Neural progenitor cell (in vitro differentiated cells): ENCODE measurements at regions not wholly inside any gene's neighbourhood (a gene's known extent, or its start where the extent isn't known, plus 50 kb on each side); places are given as distances from the start of the nearest gene placed in this dataset.
A peak's percentile ranks its signal among the peaks of the same experiment; 100 is the strongest.

Source experiments
- DNase-seq: peaks from one replicate; pipeline ENCODE4 v3.0.0-alpha.2; 2016; ENCODE audit warnings: low spot score
- H2AFZ ChIP-seq: fragments of 200-600 bp; sonication (generic); replicated peaks from 2 replicates; pipeline ENCODE4 v1.6.1; 2016; ENCODE audit warnings: antibody characterized with exemption
- H3F3A ChIP-seq: fragments of 200-600 bp; sonication (generic); 2 replicates; pipeline ENCODE4 v1.6.1; 2016; ENCODE audit warnings: antibody characterized with exemption, low read depth
- H3K27ac ChIP-seq: fragments of 200-600 bp; sonication (generic); 2 replicates; pipeline ENCODE4 v1.5.1; 2016; ENCODE audit warnings: mild to moderate bottlenecking
- H3K27me3 ChIP-seq: fragments of 200-600 bp; sonication (generic); 2 replicates; pipeline ENCODE4 v1.6.1; 2016; ENCODE audit warnings: mild to moderate bottlenecking, moderate library complexity
- H3K36me3 ChIP-seq: fragments of 200-600 bp; sonication (generic); 2 replicates; pipeline ENCODE4 v1.5.1; 2016
- H3K4me1 ChIP-seq: fragments of 200-600 bp; sonication (generic); 2 replicates; pipeline ENCODE4 v1.6.1; 2016; ENCODE audit warnings: mixed run types
- H3K4me2 ChIP-seq: fragments of 200-600 bp; sonication (generic); 2 replicates; pipeline ENCODE4 v1.6.1; 2016
- H3K4me3 ChIP-seq: fragments of 200-600 bp; sonication (generic); 2 replicates; pipeline ENCODE4 v1.5.1; 2016
- H3K79me2 ChIP-seq: fragments of 200-600 bp; sonication (generic); 2 replicates; pipeline ENCODE4 v1.6.1; 2016; ENCODE audit warnings: low read depth
- H3K9ac ChIP-seq: fragments of 200-600 bp; sonication (generic); 2 replicates; pipeline ENCODE4 v1.6.1; 2016
- H3K9me3 ChIP-seq: fragments of 200-600 bp; sonication (generic); 2 replicates; pipeline ENCODE4 v1.5.1; 2016; ENCODE audit warnings: low read depth
- H4K20me1 ChIP-seq: fragments of 200-600 bp; sonication (generic); 2 replicates; pipeline ENCODE4 v1.6.1; 2016; ENCODE audit warnings: low read depth
- H3K27ac Mint-ChIP-seq: 3 replicates; pipeline ENCODE4 v1.8.0; 2021; ENCODE audit warnings: mixed read lengths
- H3K27me3 Mint-ChIP-seq: 2 replicates; pipeline ENCODE4 v1.8.0; 2022; ENCODE audit warnings: low read depth, mild to moderate bottlenecking, inconsistent platforms, moderate library complexity, mixed read lengths; ENCODE audit not compliant: insufficient read depth
- H3K36me3 Mint-ChIP-seq: 3 replicates; pipeline ENCODE4 v1.8.0; 2021; ENCODE audit warnings: mixed read lengths
- H3K4me1 Mint-ChIP-seq: 3 replicates; pipeline ENCODE4 v1.8.0; 2021; ENCODE audit warnings: mixed read lengths
- H3K4me3 Mint-ChIP-seq: 3 replicates; pipeline ENCODE4 v1.8.0; 2021; ENCODE audit warnings: mild to moderate bottlenecking, moderate library complexity, mixed read lengths
- H3K9me3 Mint-ChIP-seq: 3 replicates; pipeline ENCODE4 v1.8.0; 2020; ENCODE audit warnings: mixed read lengths
- EZH2 ChIP-seq: fragments of 200-600 bp; sonication (generic); IDR thresholded peaks from 2 replicates; pipeline ENCODE4 v1.6.1; 2017; ENCODE audit warnings: antibody characterized with exemption, mild to moderate bottlenecking, moderate library complexity
- EZH2phosphoT487 ChIP-seq: fragments of 200-600 bp; sonication (generic); IDR thresholded peaks from 2 replicates; pipeline ENCODE4 v1.6.1; 2017; ENCODE audit warnings: antibody characterized with exemption
- TF ChIP-seq, protein P1 (sequence below): fragments of 200-600 bp; sonication (generic); IDR thresholded peaks from 2 replicates; pipeline ENCODE4 v1.5.1; 2017; ENCODE audit warnings: antibody characterized with exemption, mild to moderate bottlenecking

DNA sequence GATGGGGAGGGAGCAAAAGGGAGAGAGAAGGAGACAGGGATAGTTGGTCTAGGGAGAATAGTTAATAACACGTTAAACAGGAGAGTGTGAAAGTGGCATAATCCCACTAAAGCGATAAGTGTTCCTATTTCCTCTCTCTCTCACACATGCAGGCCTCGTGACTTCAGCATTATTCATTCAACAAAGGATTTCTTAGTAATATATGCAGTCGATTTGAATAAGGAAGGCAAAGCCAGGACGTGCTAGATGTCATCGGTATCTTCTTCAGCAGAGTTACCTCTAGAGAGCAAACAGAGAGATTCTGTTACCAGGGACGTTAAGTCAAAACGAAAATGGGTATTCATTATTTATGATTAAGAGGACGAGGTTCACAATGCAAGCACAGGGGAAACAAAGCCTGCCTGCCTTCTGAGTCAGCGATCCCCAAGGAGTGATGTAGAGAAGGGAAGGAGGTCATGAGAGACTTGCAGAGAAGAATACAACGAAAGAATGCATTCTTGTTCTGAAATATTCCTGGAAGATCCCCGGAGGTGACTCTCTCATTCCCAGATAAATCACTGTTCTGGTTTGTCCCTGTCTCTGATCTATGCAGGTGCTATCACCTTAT lies 1048.4 kb downstream of the NLGN4X start:
- Histone ChIP-seq H3K4me2 (no peak overlapping the region), H4K20me1 (no peaks in the 10 kb centered on the region), H3F3A (no peaks in the 10 kb centered on the region), H3K9me3 (no peaks in the 10 kb centered on the region), H3K36me3 (no peaks in the 10 kb centered on the region), H3K27me3 (no peaks in the 10 kb centered on the region), H3K9ac (no peak overlapping the region), H3K27ac (no peak overlapping the region), H3K79me2 (no peaks in the 10 kb centered on the region), H3K4me1 (no peaks in the 10 kb centered on the region), H3K4me3 (no peak overlapping the region), H2AFZ (peak overlapping the region; percentile 47)
- Mint-ChIP-seq H3K4me1 (peaks cover 11% of the 10 kb centered on the region), H3K36me3 (no peaks in the 10 kb centered on the region), H3K4me3 (no peak overlapping the region), H3K27ac (peak overlapping the region; percentile 93), H3K9me3 (peaks cover 3% of the 10 kb centered on the region), H3K27me3 (no peaks in the 10 kb centered on the region)
- TF ChIP-seq EZH2 (no peak), EZH2phosphoT487 (no peak)
- TF ChIP-seq, protein P1, sequence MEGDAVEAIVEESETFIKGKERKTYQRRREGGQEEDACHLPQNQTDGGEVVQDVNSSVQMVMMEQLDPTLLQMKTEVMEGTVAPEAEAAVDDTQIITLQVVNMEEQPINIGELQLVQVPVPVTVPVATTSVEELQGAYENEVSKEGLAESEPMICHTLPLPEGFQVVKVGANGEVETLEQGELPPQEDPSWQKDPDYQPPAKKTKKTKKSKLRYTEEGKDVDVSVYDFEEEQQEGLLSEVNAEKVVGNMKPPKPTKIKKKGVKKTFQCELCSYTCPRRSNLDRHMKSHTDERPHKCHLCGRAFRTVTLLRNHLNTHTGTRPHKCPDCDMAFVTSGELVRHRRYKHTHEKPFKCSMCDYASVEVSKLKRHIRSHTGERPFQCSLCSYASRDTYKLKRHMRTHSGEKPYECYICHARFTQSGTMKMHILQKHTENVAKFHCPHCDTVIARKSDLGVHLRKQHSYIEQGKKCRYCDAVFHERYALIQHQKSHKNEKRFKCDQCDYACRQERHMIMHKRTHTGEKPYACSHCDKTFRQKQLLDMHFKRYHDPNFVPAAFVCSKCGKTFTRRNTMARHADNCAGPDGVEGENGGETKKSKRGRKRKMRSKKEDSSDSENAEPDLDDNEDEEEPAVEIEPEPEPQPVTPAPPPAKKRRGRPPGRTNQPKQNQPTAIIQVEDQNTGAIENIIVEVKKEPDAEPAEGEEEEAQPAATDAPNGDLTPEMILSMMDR: no peak
- no peak for DNase-seq

DNA sequence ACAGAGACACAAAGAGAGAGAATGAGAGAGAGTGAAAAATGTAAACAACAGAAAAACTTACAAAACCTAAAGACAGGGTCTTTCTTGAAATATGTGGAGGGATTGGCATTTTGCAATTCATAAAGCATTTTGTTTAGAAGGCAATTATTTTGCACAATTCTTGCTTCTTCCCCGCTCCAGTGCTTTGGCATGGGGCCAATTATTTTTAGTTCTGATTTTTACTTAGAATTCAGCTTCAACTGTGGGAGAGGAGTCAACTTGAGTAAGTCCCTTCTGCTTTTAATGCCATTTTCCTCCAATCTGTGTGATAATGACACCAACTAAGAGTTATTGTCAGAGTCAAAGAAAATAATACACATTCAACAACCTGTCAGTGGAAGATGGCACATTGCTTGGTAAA lies 1051.9 kb downstream of the NLGN4X start:
- Mint-ChIP-seq H3K4me1 (peaks cover 11% of the 10 kb centered on the region), H3K27ac (no peak overlapping the region), H3K36me3 (no peaks in the 10 kb centered on the region), H3K27me3 (no peaks in the 10 kb centered on the region), H3K9me3 (peaks cover 3% of the 10 kb centered on the region), H3K4me3 (no peak overlapping the region)
- Histone ChIP-seq H3F3A (no peaks in the 10 kb centered on the region), H3K4me1 (no peaks in the 10 kb centered on the region), H3K9ac (no peak overlapping the region), H4K20me1 (no peaks in the 10 kb centered on the region), H2AFZ (no peak overlapping the region), H3K36me3 (no peaks in the 10 kb centered on the region), H3K4me3 (no peak overlapping the region), H3K27ac (no peak overlapping the region), H3K27me3 (no peaks in the 10 kb centered on the region), H3K79me2 (no peaks in the 10 kb centered on the region), H3K4me2 (no peak overlapping the region), H3K9me3 (no peaks in the 10 kb centered on the region)
- no peak for DNase-seq
- TF ChIP-seq, protein P1: no peak
- no peak for TF ChIP-seq EZH2phosphoT487
- no peak for TF ChIP-seq EZH2

DNA sequence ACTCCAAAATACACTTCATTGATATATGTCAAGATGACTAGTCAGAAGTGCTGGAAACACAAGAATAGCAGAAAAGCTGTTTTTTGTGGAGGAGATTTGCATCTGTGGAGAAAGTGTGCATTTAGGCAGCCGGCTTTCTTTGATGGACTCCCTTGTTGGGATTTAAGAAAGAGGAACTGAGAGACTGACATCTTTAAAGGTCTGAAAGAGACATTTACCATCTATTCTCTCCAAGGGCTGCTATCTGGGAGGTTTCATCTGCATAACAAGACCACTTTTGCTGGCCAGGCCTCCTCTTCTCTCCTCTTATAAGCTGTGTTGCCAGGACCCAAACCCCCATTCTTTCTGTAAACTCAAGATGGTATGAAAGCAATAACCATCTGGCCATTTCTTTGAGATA lies 1065.0 kb downstream of the NLGN4X start:
- peaks cover 2% of the 10 kb centered on the region for H3K36me3 Mint-ChIP-seq
- Histone ChIP-seq H3K27me3 (no peaks in the 10 kb centered on the region), H3K9me3 (no peaks in the 10 kb centered on the region), H3K79me2 (no peaks in the 10 kb centered on the region), H3K4me3 (no peak overlapping the region), H3K9ac (no peak overlapping the region), H3K27ac (no peak overlapping the region), H3K4me1 (peaks cover 7% of the 10 kb centered on the region), H4K20me1 (no peaks in the 10 kb centered on the region), H2AFZ (peak overlapping the region; percentile 50), H3F3A (no peaks in the 10 kb centered on the region), H3K36me3 (no peaks in the 10 kb centered on the region), H3K4me2 (peak overlapping the region; percentile 11)
- no peaks in the 10 kb centered on the region for H3K27me3 Mint-ChIP-seq
- H3K27ac Mint-ChIP-seq: no peak overlapping the region
- TF ChIP-seq EZH2phosphoT487 (no peak), EZH2 (no peak)
- TF ChIP-seq, protein P1: no peak
- no peak for DNase-seq
- H3K9me3 Mint-ChIP-seq: peaks cover 26% of the 10 kb centered on the region
- H3K4me1 Mint-ChIP-seq: peaks cover 7% of the 10 kb centered on the region
- H3K4me3 Mint-ChIP-seq: no peak overlapping the region
